Activated CD8-positive, alpha-beta memory T cell treated with anti-CD3 and anti-CD28 coated beads, Interleukin-2, amount 50 U/mL, for 24 hours (primary cell): ENCODE measurements at regions not wholly inside any gene's neighbourhood (a gene's known extent, or its start where the extent isn't known, plus 50 kb on each side); places are given as distances from the start of the nearest gene placed in this dataset.
"Not testable (repeated sequence)": the region's sequence is repeated elsewhere in the genome, so short reads cannot be mapped to it uniquely, and the experiment has no call there.

Experiments used
- DNase-seq: peaks from one replicate; pipeline ENCODE4 v3.0.0-alpha.2; 2020; ENCODE audit errors: extremely low read depth

- not testable (repeated sequence) for DNase-seq
These were observed 233.4 kb downstream of the GOLGA6L6 start for GRCh38 chr15:20308027-20308690.

- not testable (repeated sequence) for DNase-seq
These were observed 234.5 kb downstream of the GOLGA6L6 start for GRCh38 chr15:20307137-20307536.

GRCh38 chr15:20306497-20307106 lies 235.0 kb downstream of the GOLGA6L6 start:
- not testable (repeated sequence) for DNase-seq

- DNase-seq: not testable (repeated sequence)
These were observed 235.7 kb downstream of the GOLGA6L6 start for GRCh38 chr15:20305912-20306311.

GRCh38 chr15:20305015-20305465 lies 236.6 kb downstream of the GOLGA6L6 start:
- DNase-seq: not testable (repeated sequence)

GRCh38 chr15:20304282-20305014 lies 237.2 kb downstream of the GOLGA6L6 start:
- not testable (repeated sequence) for DNase-seq

GRCh38 chr15:20303248-20304171 lies 238.1 kb downstream of the GOLGA6L6 start:
- DNase-seq: not testable (repeated sequence)

- not testable (repeated sequence) for DNase-seq
These were observed 239.2 kb downstream of the GOLGA6L6 start for GRCh38 chr15:20302141-20303069.

- DNase-seq: not testable (repeated sequence)
These were observed 240.0 kb downstream of the GOLGA6L6 start for GRCh38 chr15:20301471-20302081.

- not testable (repeated sequence) for DNase-seq
These were observed 240.6 kb downstream of the GOLGA6L6 start for GRCh38 chr15:20301041-20301390.

- not testable (repeated sequence) for DNase-seq
These were observed 241.1 kb downstream of the GOLGA6L6 start for GRCh38 chr15:20300351-20301040.

GRCh38 chr15:20297603-20298123 lies 243.9 kb downstream of the GOLGA6L6 start:
- not testable (repeated sequence) for DNase-seq

- DNase-seq: not testable (repeated sequence)
These were observed 245.3 kb downstream of the GOLGA6L6 start for GRCh38 chr15:20296261-20296660.

- no peak for DNase-seq
These were observed 246.3 kb downstream of the GOLGA6L6 start for GRCh38 chr15:20295238-20295811.

- no peak for DNase-seq
These were observed 246.9 kb downstream of the GOLGA6L6 start for GRCh38 chr15:20294651-20295237.

GRCh38 chr15:20292422-20293005 lies 249.1 kb downstream of the GOLGA6L6 start:
- DNase-seq: not testable (repeated sequence)

GRCh38 chr15:20291616-20292015 lies 250.0 kb downstream of the GOLGA6L6 start:
- DNase-seq: not testable (repeated sequence)

GRCh38 chr15:20290606-20291005 lies 251.0 kb downstream of the GOLGA6L6 start:
- not testable (repeated sequence) for DNase-seq
